Neural cell (in vitro differentiated cells): ENCODE measurements at regions not wholly inside any gene's neighbourhood (a gene's known extent, or its start where the extent isn't known, plus 50 kb on each side); places are given as distances from the start of the nearest gene placed in this dataset.

ENCODE experiments used
- EP300 ChIP-seq: fragments of 450-650 bp; conservative IDR thresholded peaks from 2 replicates; pipeline ENCODE4 v1.6.1; 2014; ENCODE audit warnings: antibody characterized with exemption, mild to moderate bottlenecking, moderate library complexity; ENCODE audit not compliant: poor library complexity, severe bottlenecking
- EZH2 ChIP-seq: fragments of 200-600, 300-800 bp; shearing (Covaris generic), sonication (generic); IDR thresholded peaks from 2 replicates; pipeline ENCODE4 v1.6.1; 2014; ENCODE audit warnings: antibody characterized with exemption, low read length, borderline replicate concordance, mild to moderate bottlenecking; ENCODE audit not compliant: insufficient read depth, poor library complexity, severe bottlenecking
- POLR2AphosphoS5 ChIP-seq: IDR thresholded peaks from 2 replicates; pipeline ENCODE4 v1.6.1; 2012
- RAD21 ChIP-seq: fragments of 450-650 bp; conservative IDR thresholded peaks from 2 replicates; pipeline ENCODE4 v1.6.1; 2014; ENCODE audit warnings: antibody characterized with exemption, mild to moderate bottlenecking, moderate library complexity
- SMC3 ChIP-seq: fragments of 450-650 bp; conservative IDR thresholded peaks from 2 replicates; pipeline ENCODE4 v1.6.1; 2014; ENCODE audit warnings: antibody characterized with exemption, mild to moderate bottlenecking, moderate library complexity; ENCODE audit not compliant: poor library complexity
- TAF1 ChIP-seq: IDR thresholded peaks from 2 replicates; pipeline ENCODE4 v1.6.1; 2012; ENCODE audit warnings: low read depth
- TF ChIP-seq, protein P1 (sequence below): fragments of 450-650 bp; IDR thresholded peaks from 2 replicates; pipeline ENCODE4 v1.5.1; 2014; ENCODE audit warnings: antibody characterized with exemption, mild to moderate bottlenecking, moderate library complexity; ENCODE audit not compliant: poor library complexity, severe bottlenecking

DNA sequence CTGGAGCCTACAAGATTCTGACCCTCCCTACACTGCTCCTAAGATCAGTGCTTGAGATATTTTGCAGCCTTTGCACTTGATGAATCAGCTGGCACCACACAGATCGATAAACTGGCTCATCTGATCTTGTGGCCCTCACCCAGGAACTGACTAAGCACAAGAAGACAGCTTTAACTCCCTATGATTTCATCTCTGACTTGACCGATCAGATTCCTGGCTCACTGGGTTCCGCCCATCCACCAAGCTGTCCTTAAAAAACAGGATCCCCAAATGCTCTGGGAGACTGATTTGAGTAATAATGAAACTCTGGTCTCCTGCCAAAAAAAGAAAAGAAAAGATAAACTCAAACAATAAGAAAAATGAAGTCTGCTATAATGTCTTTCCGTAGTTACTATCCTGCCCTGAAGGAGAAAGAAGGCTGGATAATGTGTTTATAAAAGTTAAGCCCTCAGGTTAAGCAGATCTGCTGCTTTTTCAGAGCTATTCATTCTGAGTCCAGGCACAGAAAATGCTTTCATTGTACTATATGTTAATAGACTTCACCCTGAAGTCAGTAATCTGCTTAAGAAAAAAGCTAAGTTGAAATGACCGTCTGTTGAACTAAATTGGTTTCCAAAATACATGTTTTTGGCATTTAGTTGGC, 795.2 kb downstream of the TRIML1 start:
- TF ChIP-seq, protein P1, sequence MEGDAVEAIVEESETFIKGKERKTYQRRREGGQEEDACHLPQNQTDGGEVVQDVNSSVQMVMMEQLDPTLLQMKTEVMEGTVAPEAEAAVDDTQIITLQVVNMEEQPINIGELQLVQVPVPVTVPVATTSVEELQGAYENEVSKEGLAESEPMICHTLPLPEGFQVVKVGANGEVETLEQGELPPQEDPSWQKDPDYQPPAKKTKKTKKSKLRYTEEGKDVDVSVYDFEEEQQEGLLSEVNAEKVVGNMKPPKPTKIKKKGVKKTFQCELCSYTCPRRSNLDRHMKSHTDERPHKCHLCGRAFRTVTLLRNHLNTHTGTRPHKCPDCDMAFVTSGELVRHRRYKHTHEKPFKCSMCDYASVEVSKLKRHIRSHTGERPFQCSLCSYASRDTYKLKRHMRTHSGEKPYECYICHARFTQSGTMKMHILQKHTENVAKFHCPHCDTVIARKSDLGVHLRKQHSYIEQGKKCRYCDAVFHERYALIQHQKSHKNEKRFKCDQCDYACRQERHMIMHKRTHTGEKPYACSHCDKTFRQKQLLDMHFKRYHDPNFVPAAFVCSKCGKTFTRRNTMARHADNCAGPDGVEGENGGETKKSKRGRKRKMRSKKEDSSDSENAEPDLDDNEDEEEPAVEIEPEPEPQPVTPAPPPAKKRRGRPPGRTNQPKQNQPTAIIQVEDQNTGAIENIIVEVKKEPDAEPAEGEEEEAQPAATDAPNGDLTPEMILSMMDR = no peak
- no peak for TF ChIP-seq POLR2AphosphoS5
- TF ChIP-seq SMC3 = no peak
- TF ChIP-seq EZH2 = no peak
- no peak for TF ChIP-seq RAD21
- TF ChIP-seq EP300 = no peak
- no peak for TF ChIP-seq TAF1
